IMR-90 (cell line): ENCODE measurements at regions not wholly inside any gene's neighbourhood (a gene's known extent, or its start where the extent isn't known, plus 50 kb on each side); places are given as distances from the start of the nearest gene placed in this dataset.

Experiments used
- ATAC-seq: fragments of 200-7000 bp; cut with Tn5 transposase; 2 replicates; pipeline ENCODE4 v1.9.1; 2020; ENCODE audit warnings: low read depth, mild to moderate bottlenecking, moderate library complexity
- BruUV-seq: library from RNA; stranded (reverse); fragments of 400-500 nt; replicated peaks from 2 replicates; lab custom pipeline; 2021; lab: Mats Ljungman, UMichigan
- CTCF ChIA-PET: fragments of 300-600 bp; formaldehyde crosslinking; extraction: SDS; loops from one replicate; lab custom pipeline; 2021; ENCODE audit warnings: antibody characterized with exemption; lab: Yijun Ruan, JAX
- POLR2A ChIA-PET: fragments of 300-600 bp; sonication (Branson Sonifier 250); formaldehyde crosslinking; loops from one replicate; lab custom pipeline; 2022; ENCODE audit warnings: antibody characterized with exemption; ENCODE audit not compliant: unreplicated experiment; lab: Charles Lee
- DNase-seq: peaks from one replicate; pipeline ENCODE4 v3.0.0; 2013
- H2AFZ ChIP-seq: replicated peaks from 2 replicates; pipeline ENCODE3; 2013; ENCODE audit warnings: low read length, mild to moderate bottlenecking; ENCODE audit not compliant: poor library complexity
- H2AK5ac ChIP-seq: 2 replicates; pipeline ENCODE4 v1.6.1; 2013; ENCODE audit warnings: low read depth, low read length, inconsistent platforms
- H2AK9ac ChIP-seq: replicated peaks from 2 replicates; pipeline ENCODE3; 2013; ENCODE audit warnings: mild to moderate bottlenecking, low read depth, low read length, moderate library complexity; ENCODE audit not compliant: poor library complexity
- H2BK120ac ChIP-seq: 2 replicates; pipeline ENCODE4 v1.6.1; 2013; ENCODE audit warnings: low read depth, low read length, inconsistent platforms
- H2BK15ac ChIP-seq: 3 replicates; pipeline ENCODE4 v1.6.1; 2013; ENCODE audit warnings: low read depth, low read length, inconsistent platforms
- H2BK20ac ChIP-seq: 2 replicates; pipeline ENCODE4 v1.6.1; 2013; ENCODE audit warnings: low read depth, mild to moderate bottlenecking, inconsistent platforms, low read length, moderate library complexity
- H2BK5ac ChIP-seq: 2 replicates; pipeline ENCODE4 v1.6.1; 2013; ENCODE audit warnings: mild to moderate bottlenecking, low read depth, low read length, inconsistent platforms; ENCODE audit not compliant: poor library complexity, severe bottlenecking
- H3K14ac ChIP-seq: replicated peaks from 2 replicates; pipeline ENCODE4 v1.6.1; 2013; ENCODE audit warnings: low read depth, low read length, inconsistent platforms
- H3K18ac ChIP-seq: 2 replicates; pipeline ENCODE4 v1.6.1; 2013; ENCODE audit warnings: low read depth, low read length, control low read depth
- H3K23ac ChIP-seq: 2 replicates; pipeline ENCODE4 v1.6.1; 2013; ENCODE audit warnings: low read depth, low read length, inconsistent platforms
- H3K27ac ChIP-seq: 2 replicates; pipeline ENCODE4 v1.5.1; 2013; ENCODE audit warnings: mild to moderate bottlenecking, control low read depth, low read length; ENCODE audit not compliant: insufficient read depth
- H3K27me3 ChIP-seq: 2 replicates; pipeline ENCODE4 v1.6.1; 2013; ENCODE audit warnings: low read length; ENCODE audit not compliant: control insufficient read depth, insufficient read depth
- H3K36me3 ChIP-seq: 2 replicates; pipeline ENCODE4 v1.6.1; 2013; ENCODE audit warnings: low read length, mixed read lengths; ENCODE audit not compliant: control insufficient read depth, insufficient read depth
- H3K4ac ChIP-seq: 2 replicates; pipeline ENCODE4 v1.6.1; 2013; ENCODE audit warnings: low read depth, low read length, inconsistent platforms
- H3K4me1 ChIP-seq: 2 replicates; pipeline ENCODE4 v1.6.1; 2013; ENCODE audit warnings: low read length, mixed read lengths; ENCODE audit not compliant: control insufficient read depth, insufficient read depth
- H3K4me2 ChIP-seq: 2 replicates; pipeline ENCODE4 v1.6.1; 2013; ENCODE audit warnings: low read depth, mild to moderate bottlenecking, control low read depth, low read length, moderate library complexity
- H3K4me3 ChIP-seq: 2 replicates; pipeline ENCODE4 v1.5.1; 2013; ENCODE audit warnings: low read depth, mild to moderate bottlenecking, control low read depth, low read length, moderate library complexity; ENCODE audit not compliant: insufficient read depth
- H3K56ac ChIP-seq: 2 replicates; pipeline ENCODE4 v1.6.1; 2013; ENCODE audit warnings: low read length, inconsistent platforms; ENCODE audit not compliant: insufficient read depth; ENCODE audit errors: extremely low read depth
- H3K79me1 ChIP-seq, 2 experiments: 2 replicates each; pipeline ENCODE4 v1.6.1; 2013; ENCODE audit warnings: low read length in 2 of 2, inconsistent platforms in 1 of 2, low read depth in 1 of 2
- H3K9ac ChIP-seq: 2 replicates; pipeline ENCODE4 v1.6.1; 2013; ENCODE audit warnings: low read depth, low read length, control low read depth
- H3K9me1 ChIP-seq: 2 replicates; pipeline ENCODE4 v1.6.1; 2013; ENCODE audit warnings: low read length, inconsistent platforms; ENCODE audit not compliant: insufficient read depth
- H3K9me3 ChIP-seq: 2 replicates; pipeline ENCODE4 v1.6.1; 2013; ENCODE audit warnings: low read length; ENCODE audit not compliant: control insufficient read depth, insufficient read depth
- H4K20me1 ChIP-seq: 2 replicates; pipeline ENCODE4 v1.6.1; 2013; ENCODE audit warnings: low read length, inconsistent platforms; ENCODE audit not compliant: insufficient read depth
- H4K5ac ChIP-seq: 2 replicates; pipeline ENCODE4 v1.6.1; 2013; ENCODE audit warnings: mild to moderate bottlenecking, low read depth, low read length, control low read depth
- H4K8ac ChIP-seq, 2 experiments: 2 replicates each; pipeline ENCODE4 v1.6.1; 2013; ENCODE audit warnings: low read depth in 2 of 2, low read length in 2 of 2, control low read depth in 1 of 2, inconsistent platforms in 1 of 2
- H4K91ac ChIP-seq: 2 replicates; pipeline ENCODE4 v1.6.1; 2013; ENCODE audit warnings: low read depth, low read length, inconsistent platforms; ENCODE audit not compliant: insufficient read depth
- BHLHE40 ChIP-seq: fragments of 150-350 bp; IDR thresholded peaks from 2 replicates; pipeline ENCODE4 v1.6.1; 2016; ENCODE audit warnings: mild to moderate bottlenecking, low read depth, low read length
- CEBPB ChIP-seq: IDR thresholded peaks from 2 replicates; pipeline ENCODE4 v1.6.1; 2012; ENCODE audit warnings: low read depth, low read length, improper control_type of control experiment
- CHD1 ChIP-seq: IDR thresholded peaks from 2 replicates; pipeline ENCODE4 v1.6.1; 2012; ENCODE audit warnings: low read depth, low read length, improper control_type of control experiment
- CTCF ChIP-seq: conservative IDR thresholded peaks from 2 replicates; pipeline ENCODE4 v1.5.1; 2012; ENCODE audit warnings: mild to moderate bottlenecking, low read depth, low read length, improper control_type of control experiment
- FOS ChIP-seq: fragments of 150-350 bp; IDR thresholded peaks from 2 replicates; pipeline ENCODE4 v1.6.1; 2016; ENCODE audit warnings: low read depth, low read length
- MAFK ChIP-seq: IDR thresholded peaks from 2 replicates; pipeline ENCODE4 v1.6.1; 2012; ENCODE audit warnings: low read depth, low read length, improper control_type of control experiment
- MAZ ChIP-seq: IDR thresholded peaks from 2 replicates; pipeline ENCODE4 v1.6.1; 2012; ENCODE audit warnings: low read depth, mild to moderate bottlenecking, low read length, improper control_type of control experiment, moderate library complexity, borderline replicate concordance
- MXI1 ChIP-seq: IDR thresholded peaks from 2 replicates; pipeline ENCODE4 v1.6.1; 2012; ENCODE audit warnings: low read depth, mild to moderate bottlenecking, low read length, moderate library complexity, borderline replicate concordance
- NFE2L2 ChIP-seq: fragments of 150-350 bp; IDR thresholded peaks from 2 replicates; pipeline ENCODE4 v1.6.1; 2016; ENCODE audit warnings: low read depth, mild to moderate bottlenecking, low read length
- POLR2A ChIP-seq: IDR thresholded peaks from 2 replicates; pipeline ENCODE4 v1.6.1; 2012; ENCODE audit warnings: mild to moderate bottlenecking, low read depth, low read length
- RAD21 ChIP-seq: IDR thresholded peaks from 2 replicates; pipeline ENCODE4 v1.6.1; 2012; ENCODE audit warnings: low read length, improper control_type of control experiment
- RCOR1 ChIP-seq: IDR thresholded peaks from 2 replicates; pipeline ENCODE4 v1.6.1; 2012; ENCODE audit warnings: mild to moderate bottlenecking, low read length, improper control_type of control experiment; ENCODE audit not compliant: insufficient replicate concordance
- RFX5 ChIP-seq: IDR thresholded peaks from 2 replicates; pipeline ENCODE4 v1.8.0; 2012; ENCODE audit warnings: low read depth, mild to moderate bottlenecking, low read length, moderate library complexity
- SMC3 ChIP-seq: fragments of 150-350 bp; IDR thresholded peaks from 2 replicates; pipeline ENCODE4 v1.6.1; 2016; ENCODE audit warnings: low read depth, mild to moderate bottlenecking, antibody characterized with exemption, low read length, moderate library complexity
- WGBS, 2 experiments: methylation state at CpG; one replicate each; pipeline versions ENCODE4 v1.1.5 to v1.1.7; 2013; ENCODE audit warnings: missing lambda C conversion rate in 2 of 2; ENCODE audit not compliant: insufficient read length in 1 of 2; ENCODE audit errors: extremely low coverage in 2 of 2; 5-methylcytosine and 5-hydroxymethylcytosine counted together
- dilution Hi-C: fragments of 300-500 bp; cut with HindIII; formaldehyde crosslinking; loops from one replicate; pipeline ENCODE4 v1.14.3; 2018; ENCODE audit warnings: low sequenced_read_pairs; ENCODE audit not compliant: unreplicated experiment
- in situ Hi-C: fragments of 300-500 bp; cut with MboI; formaldehyde crosslinking; loops from 3 replicates; pipeline ENCODE4 v1.14.3; 2019; ENCODE audit warnings: low sequenced_read_pairs, inconsistent platforms, mixed read lengths
- intact Hi-C: fragments of 100-400 bp; cut with micrococcal nuclease; formaldehyde crosslinking; loops from 2 replicates; pipeline ENCODE4 v1.10.0; 2022
- TF ChIP-seq, protein P1 (sequence below): fragments of 150-350 bp; IDR thresholded peaks from 2 replicates; pipeline ENCODE4 v1.6.1; 2017; ENCODE audit warnings: mild to moderate bottlenecking, antibody characterized with exemption, low read length, low read depth
- TF ChIP-seq, protein P2 (sequence below): fragments of 150-350 bp; IDR thresholded peaks from 2 replicates; pipeline ENCODE4 v1.6.1; 2016; ENCODE audit warnings: low read depth, mild to moderate bottlenecking, low read length, moderate library complexity, borderline replicate concordance

- H4K20me1 ChIP-seq: no peaks in the 10 kb centered on the region
- no peak overlapping the region for H3K18ac ChIP-seq
- H3K36me3 ChIP-seq: no peaks in the 10 kb centered on the region
- no peak overlapping the region for H3K4ac ChIP-seq
- no peak overlapping the region for H2AK5ac ChIP-seq
- H3K23ac ChIP-seq: no peak overlapping the region
- no peak overlapping the region for H2BK5ac ChIP-seq
- no peak overlapping the region for H3K56ac ChIP-seq
- DNase-seq: no peak
- no peak overlapping the region for H2BK120ac ChIP-seq
- in situ Hi-C loops: no loop called here
- no peak overlapping the region for H3K4me2 ChIP-seq
- no peak for TF ChIP-seq POLR2A
- TF ChIP-seq CTCF: no peak
- no peak for TF ChIP-seq MAZ
- TF ChIP-seq RAD21: no peak
- TF ChIP-seq RCOR1: no peak
- no peak for TF ChIP-seq RFX5
- no peak for TF ChIP-seq SMC3
- no peak for TF ChIP-seq MAFK
- TF ChIP-seq, protein P1, sequence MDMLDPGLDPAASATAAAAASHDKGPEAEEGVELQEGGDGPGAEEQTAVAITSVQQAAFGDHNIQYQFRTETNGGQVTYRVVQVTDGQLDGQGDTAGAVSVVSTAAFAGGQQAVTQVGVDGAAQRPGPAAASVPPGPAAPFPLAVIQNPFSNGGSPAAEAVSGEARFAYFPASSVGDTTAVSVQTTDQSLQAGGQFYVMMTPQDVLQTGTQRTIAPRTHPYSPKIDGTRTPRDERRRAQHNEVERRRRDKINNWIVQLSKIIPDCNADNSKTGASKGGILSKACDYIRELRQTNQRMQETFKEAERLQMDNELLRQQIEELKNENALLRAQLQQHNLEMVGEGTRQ: no peak
- no peak for TF ChIP-seq BHLHE40
- no peak for TF ChIP-seq NFE2L2
- TF ChIP-seq, protein P2, sequence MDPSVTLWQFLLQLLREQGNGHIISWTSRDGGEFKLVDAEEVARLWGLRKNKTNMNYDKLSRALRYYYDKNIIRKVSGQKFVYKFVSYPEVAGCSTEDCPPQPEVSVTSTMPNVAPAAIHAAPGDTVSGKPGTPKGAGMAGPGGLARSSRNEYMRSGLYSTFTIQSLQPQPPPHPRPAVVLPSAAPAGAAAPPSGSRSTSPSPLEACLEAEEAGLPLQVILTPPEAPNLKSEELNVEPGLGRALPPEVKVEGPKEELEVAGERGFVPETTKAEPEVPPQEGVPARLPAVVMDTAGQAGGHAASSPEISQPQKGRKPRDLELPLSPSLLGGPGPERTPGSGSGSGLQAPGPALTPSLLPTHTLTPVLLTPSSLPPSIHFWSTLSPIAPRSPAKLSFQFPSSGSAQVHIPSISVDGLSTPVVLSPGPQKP: no peak
- TF ChIP-seq FOS: no peak
- TF ChIP-seq CHD1: no peak
- TF ChIP-seq CEBPB: no peak
- no peak for TF ChIP-seq MXI1
- no peaks in the 10 kb centered on the region for H3K4me1 ChIP-seq
- H2AK9ac ChIP-seq: no peak overlapping the region
- H3K9me1 ChIP-seq: no peaks in the 10 kb centered on the region
- H2BK20ac ChIP-seq: no peak overlapping the region
- H4K8ac ChIP-seq: no peak overlapping the region
- H4K91ac ChIP-seq: no peak overlapping the region
- H3K9ac ChIP-seq: no peak overlapping the region
- ChIA-PET CTCF (interaction anchor here (1.0 kb wide), 1 partner anchor 10 kb away, joined by 3 read pairs; no protein-coding TSS in a partner anchor), POLR2A (no interaction called here)
- H3K27me3 ChIP-seq: no peaks in the 10 kb centered on the region
- H2AFZ ChIP-seq: no peak overlapping the region
- no CpG with 5 or more reads among the region's 3 CpGs for WGBS, 2 experiments
- H4K5ac ChIP-seq: no peak overlapping the region
- no peak overlapping the region for H3K27ac ChIP-seq
- no peak overlapping the region for H3K4me3 ChIP-seq
- no peak overlapping the region for H2BK15ac ChIP-seq
- H3K14ac ChIP-seq: no peak overlapping the region
- no peaks in the 10 kb centered on the region for H3K79me1 ChIP-seq
- BruUV-seq: no TSS peak
- dilution Hi-C loops: no loop called here
- intact Hi-C loops: no loop called here
- H3K9me3 ChIP-seq: no peaks in the 10 kb centered on the region
- no peak for ATAC-seq
Measured at GRCh38 chr19:30790056-30790680, 418.0 kb downstream of the ZNF536 start.
